ENCODE measurements at regions not wholly inside any gene's neighbourhood (a gene's known extent, or its start where the extent isn't known, plus 50 kb on each side); places are given as distances from the start of the nearest gene placed in this dataset.

- H3K27me3 ChIP-seq (ENCODE audit: control insufficient read depth, insufficient read depth, low read length) = no peaks in the 10 kb centered on the region
- peak overlapping the region; percentile 97 for H3K27ac ChIP-seq (ENCODE audit: low read depth, low read length)
- WGBS (ENCODE audit: insufficient coverage) = 60% methylated on average over 21 of the region's 26 CpGs
- no peaks in the 10 kb centered on the region for H3K9me3 ChIP-seq (ENCODE audit: control insufficient read depth, insufficient read depth, low read length)
- H3K36me3 ChIP-seq (ENCODE audit: control insufficient read depth, insufficient read depth, low read length) = no peaks in the 10 kb centered on the region
- H3K4me3 ChIP-seq (ENCODE audit: low read depth, low read length) = no peak overlapping the region
- peaks cover 96% of the 10 kb centered on the region for H3K4me1 ChIP-seq (ENCODE audit: control insufficient read depth, insufficient read depth, low read length)
- peak in 1 of 6 donors; percentile 33 for DNase-seq (ENCODE audit: low read depth in 4 of 6, low spot score in 6 of 6)
Observed at GRCh38 chr2:42926434-42927333, 134.3 kb upstream of the HAAO start.

- 32% methylated on average over 12 of the region's 12 CpGs for WGBS (ENCODE audit: insufficient coverage)
- Histone ChIP-seq H3K27ac (ENCODE audit: low read depth, low read length) (peak overlapping the region; percentile 97), H3K27me3 (ENCODE audit: control insufficient read depth, insufficient read depth, low read length) (no peaks in the 10 kb centered on the region), H3K36me3 (ENCODE audit: control insufficient read depth, insufficient read depth, low read length) (no peaks in the 10 kb centered on the region), H3K4me1 (ENCODE audit: control insufficient read depth, insufficient read depth, low read length) (peaks cover 93% of the 10 kb centered on the region), H3K4me3 (ENCODE audit: low read depth, low read length) (no peak overlapping the region), H3K9me3 (ENCODE audit: control insufficient read depth, insufficient read depth, low read length) (no peaks in the 10 kb centered on the region)
- peak in 2 of 6 donors; percentile 58 to 89 for DNase-seq (ENCODE audit: low read depth in 4 of 6, low spot score in 6 of 6)
Observed at GRCh38 chr2:42925742-42926433, 133.5 kb upstream of the HAAO start.

DNA sequence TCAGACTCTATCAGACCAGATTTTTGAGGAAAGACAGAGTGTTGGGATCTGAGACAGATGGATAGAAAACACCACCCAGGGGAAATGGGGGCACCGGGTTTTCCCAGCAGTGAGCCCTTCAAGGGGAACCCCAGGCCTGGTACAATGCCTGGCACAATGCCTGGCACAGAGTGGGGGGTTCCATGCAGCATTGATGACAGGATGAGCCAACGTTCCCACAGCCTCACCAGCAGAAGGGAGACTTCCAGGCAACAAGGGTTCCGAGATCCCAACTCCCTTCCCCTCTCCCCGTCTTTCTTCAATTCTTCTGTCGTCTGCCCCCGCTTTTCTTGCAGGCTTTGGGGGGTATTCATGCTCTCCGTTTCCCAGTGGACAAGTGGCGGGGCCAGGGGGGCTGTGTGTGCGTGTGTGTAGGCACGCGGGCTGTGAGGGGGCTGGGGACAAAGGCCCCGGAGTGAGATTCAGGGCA, 132.1 kb upstream of the HAAO start:
- peaks cover 80% of the 10 kb centered on the region for H3K4me1 ChIP-seq (ENCODE audit: control insufficient read depth, insufficient read depth, low read length)
- no peak overlapping the region for H3K4me3 ChIP-seq (ENCODE audit: low read depth, low read length)
- DNase-seq (ENCODE audit: low read depth in 4 of 6, low spot score in 6 of 6) = peak in 1 of 6 donors; percentile 57

DNA sequence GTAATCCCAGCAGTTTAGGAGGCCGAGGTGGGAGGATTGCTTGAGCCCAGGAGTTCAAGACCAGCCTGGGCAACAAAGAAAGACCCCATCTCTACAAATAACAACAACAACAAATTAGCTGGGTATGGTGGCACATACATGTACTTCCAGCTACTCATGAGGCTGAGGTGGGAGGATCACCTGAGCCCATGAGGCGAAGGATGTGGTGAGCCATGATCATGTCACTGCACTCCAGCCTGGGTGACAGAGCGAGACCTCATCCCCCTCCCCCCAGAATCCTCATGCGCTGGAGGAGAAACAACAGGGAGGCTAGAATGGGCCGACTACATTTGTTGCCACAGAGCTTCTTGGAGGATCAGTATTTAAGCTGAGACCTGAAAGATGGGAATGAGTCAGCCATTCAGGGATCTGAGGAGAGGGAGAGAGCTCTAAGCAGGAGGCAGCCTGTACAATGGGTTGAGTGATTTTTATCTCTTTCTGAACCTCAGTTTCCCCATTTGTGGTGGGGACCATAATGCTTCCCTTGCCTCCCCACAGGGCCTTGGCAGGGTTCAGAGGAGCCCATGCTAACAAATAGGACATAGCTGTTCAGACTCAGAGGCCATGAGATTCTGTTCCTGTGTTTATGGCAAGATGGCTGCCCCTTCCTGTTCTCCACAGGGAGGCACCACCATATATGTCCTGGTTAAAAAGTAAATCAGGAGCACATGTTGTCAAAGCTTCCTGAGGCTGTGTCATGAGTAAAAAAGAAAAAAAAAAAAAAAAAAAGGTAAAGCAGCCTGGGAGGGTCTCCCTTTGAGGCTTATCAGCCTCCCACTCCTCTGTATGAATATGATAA, 131.4 kb upstream of the HAAO start:
- Histone ChIP-seq H3K27ac (ENCODE audit: low read depth, low read length) (peak overlapping the region; percentile 97), H3K4me3 (ENCODE audit: low read depth, low read length) (no peak overlapping the region), H3K4me1 (ENCODE audit: control insufficient read depth, insufficient read depth, low read length) (peaks cover 76% of the 10 kb centered on the region), H3K9me3 (ENCODE audit: control insufficient read depth, insufficient read depth, low read length) (no peaks in the 10 kb centered on the region), H3K27me3 (ENCODE audit: control insufficient read depth, insufficient read depth, low read length) (no peaks in the 10 kb centered on the region), H3K36me3 (ENCODE audit: control insufficient read depth, insufficient read depth, low read length) (no peaks in the 10 kb centered on the region)
- WGBS (ENCODE audit: insufficient coverage) = 80% methylated on average over 1 of the region's 5 CpGs
- DNase-seq (ENCODE audit: low read depth in 4 of 6, low spot score in 6 of 6) = no peak

More for the DNA sequence above, 132.1 kb upstream of the HAAO start:
- Histone ChIP-seq H3K9me3 (ENCODE audit: control insufficient read depth, insufficient read depth, low read length) (no peaks in the 10 kb centered on the region), H3K27me3 (ENCODE audit: control insufficient read depth, insufficient read depth, low read length) (no peaks in the 10 kb centered on the region), H3K27ac (ENCODE audit: low read depth, low read length) (peak overlapping the region; percentile 97), H3K36me3 (ENCODE audit: control insufficient read depth, insufficient read depth, low read length) (no peaks in the 10 kb centered on the region)
- 18% methylated on average over 9 of the region's 12 CpGs for WGBS (ENCODE audit: insufficient coverage)

DNA sequence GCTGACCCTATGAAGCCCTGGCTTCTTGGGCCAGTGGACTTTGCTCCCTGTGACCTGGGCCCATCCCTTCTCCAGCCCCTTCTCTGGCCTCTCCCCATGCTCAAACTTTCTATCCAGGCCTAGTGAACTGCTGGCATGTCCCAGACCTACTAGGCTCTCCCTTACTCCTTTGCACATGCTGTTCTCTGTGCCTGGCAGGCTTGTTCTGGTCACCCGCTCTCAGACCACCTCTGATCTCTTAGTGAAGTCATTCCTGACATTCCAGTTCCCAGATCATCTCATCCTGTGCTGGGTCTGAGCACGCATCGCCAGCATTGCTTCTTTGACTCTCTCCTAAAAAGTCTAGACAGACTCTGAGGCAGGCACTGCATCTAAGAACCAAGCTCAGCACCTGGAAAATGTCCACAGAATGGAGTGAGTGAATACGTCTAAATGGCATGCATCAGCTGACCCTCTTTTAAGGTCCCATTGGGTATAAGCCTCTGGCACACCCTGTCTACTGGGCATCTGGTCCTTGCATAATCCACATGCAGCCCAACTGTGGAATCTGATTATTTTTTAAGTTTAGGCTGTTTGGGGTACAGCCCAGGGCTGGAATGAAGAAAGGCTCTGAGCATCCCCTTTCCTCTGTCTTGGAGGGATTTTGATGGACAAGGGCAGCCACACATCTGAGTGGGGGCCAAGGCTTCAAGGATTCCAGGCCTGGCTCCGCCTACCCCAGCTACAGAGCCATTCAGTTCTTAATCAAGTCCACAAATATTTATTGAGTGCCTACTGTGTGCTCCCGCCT, 130.6 kb upstream of the HAAO start:
- DNase-seq (ENCODE audit: low read depth in 4 of 6, low spot score in 6 of 6) = peak in 1 of 6 donors; percentile 27
- H3K27ac ChIP-seq (ENCODE audit: low read depth, low read length) = peak overlapping the region; percentile 97
- 77% methylated on average over 5 of the region's 6 CpGs for WGBS (ENCODE audit: insufficient coverage)
- peaks cover 69% of the 10 kb centered on the region for H3K4me1 ChIP-seq (ENCODE audit: control insufficient read depth, insufficient read depth, low read length)
- H3K4me3 ChIP-seq (ENCODE audit: low read depth, low read length) = no peak overlapping the region
- H3K9me3 ChIP-seq (ENCODE audit: control insufficient read depth, insufficient read depth, low read length) = no peaks in the 10 kb centered on the region
- H3K36me3 ChIP-seq (ENCODE audit: control insufficient read depth, insufficient read depth, low read length) = no peaks in the 10 kb centered on the region
- no peaks in the 10 kb centered on the region for H3K27me3 ChIP-seq (ENCODE audit: control insufficient read depth, insufficient read depth, low read length)

GRCh38 chr2:42922293-42922692, 129.9 kb upstream of the HAAO start:
- H3K36me3 ChIP-seq (ENCODE audit: control insufficient read depth, insufficient read depth, low read length) = no peaks in the 10 kb centered on the region
- H3K4me1 ChIP-seq (ENCODE audit: control insufficient read depth, insufficient read depth, low read length) = peaks cover 64% of the 10 kb centered on the region
- no peaks in the 10 kb centered on the region for H3K27me3 ChIP-seq (ENCODE audit: control insufficient read depth, insufficient read depth, low read length)
- H3K9me3 ChIP-seq (ENCODE audit: control insufficient read depth, insufficient read depth, low read length) = no peaks in the 10 kb centered on the region
- no peak overlapping the region for H3K4me3 ChIP-seq (ENCODE audit: low read depth, low read length)
- peak overlapping the region; percentile 97 for H3K27ac ChIP-seq (ENCODE audit: low read depth, low read length)
- 70% methylated on average over 2 of the region's 2 CpGs for WGBS (ENCODE audit: insufficient coverage)
- DNase-seq (ENCODE audit: low read depth in 4 of 6, low spot score in 6 of 6) = no peak

DNA sequence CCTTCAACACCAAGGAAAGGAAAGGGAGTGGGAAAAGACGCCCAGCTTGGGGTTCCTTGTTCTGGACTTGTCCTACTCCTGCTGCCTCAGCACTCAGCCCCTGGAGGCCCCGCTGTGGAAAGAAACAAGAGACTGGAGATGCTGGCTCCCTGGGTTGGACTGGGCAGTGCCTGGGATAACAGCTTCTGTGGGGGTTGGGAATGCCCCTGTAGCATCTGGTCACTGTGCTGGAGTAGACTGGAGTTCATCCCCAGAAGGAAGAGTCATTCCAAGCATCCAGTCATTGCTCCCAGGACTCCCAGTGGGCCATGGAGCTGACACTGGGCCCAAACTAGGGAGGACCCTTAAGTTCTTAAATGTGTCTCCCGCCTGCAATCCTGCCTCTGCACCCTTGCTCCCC, 129.3 kb upstream of the HAAO start:
- no peak for DNase-seq (ENCODE audit: low read depth in 4 of 6, low spot score in 6 of 6)
- Histone ChIP-seq H3K36me3 (ENCODE audit: control insufficient read depth, insufficient read depth, low read length) (no peaks in the 10 kb centered on the region), H3K4me3 (ENCODE audit: low read depth, low read length) (no peak overlapping the region), H3K4me1 (ENCODE audit: control insufficient read depth, insufficient read depth, low read length) (peaks cover 58% of the 10 kb centered on the region), H3K27me3 (ENCODE audit: control insufficient read depth, insufficient read depth, low read length) (no peaks in the 10 kb centered on the region), H3K9me3 (ENCODE audit: control insufficient read depth, insufficient read depth, low read length) (no peaks in the 10 kb centered on the region), H3K27ac (ENCODE audit: low read depth, low read length) (no peak overlapping the region)
- 93% methylated on average over 2 of the region's 3 CpGs for WGBS (ENCODE audit: insufficient coverage)

DNA sequence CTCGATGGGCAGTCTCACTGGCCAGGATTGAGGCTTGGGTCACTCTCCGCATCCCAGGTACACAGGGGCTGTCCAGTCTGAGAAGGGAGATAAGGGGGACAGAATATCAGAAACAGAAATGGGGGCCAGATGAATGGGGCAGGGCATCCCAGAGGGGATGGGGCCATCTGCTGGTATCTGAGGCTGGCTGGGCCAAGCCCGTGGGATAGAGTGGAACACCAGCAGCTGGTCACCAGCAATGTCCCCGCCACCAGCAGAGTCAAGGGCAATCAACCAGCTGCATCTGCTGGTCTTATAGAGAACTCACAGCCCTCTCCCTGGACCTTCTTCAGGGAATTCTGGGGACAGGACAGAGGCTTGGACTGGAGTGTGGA, 128.8 kb upstream of the HAAO start:
- Histone ChIP-seq H3K27me3 (ENCODE audit: control insufficient read depth, insufficient read depth, low read length) (no peaks in the 10 kb centered on the region), H3K27ac (ENCODE audit: low read depth, low read length) (no peak overlapping the region), H3K4me1 (ENCODE audit: control insufficient read depth, insufficient read depth, low read length) (peaks cover 52% of the 10 kb centered on the region), H3K4me3 (ENCODE audit: low read depth, low read length) (no peak overlapping the region), H3K36me3 (ENCODE audit: control insufficient read depth, insufficient read depth, low read length) (no peaks in the 10 kb centered on the region), H3K9me3 (ENCODE audit: control insufficient read depth, insufficient read depth, low read length) (no peaks in the 10 kb centered on the region)
- WGBS (ENCODE audit: insufficient coverage) = 82% methylated on average over 4 of the region's 4 CpGs
- no peak for DNase-seq (ENCODE audit: low read depth in 4 of 6, low spot score in 6 of 6)

Measured in spinal cord (tissue), 9 donors.